RCC 7860 (cell line): ENCODE measurements at regions not wholly inside any gene's neighbourhood (a gene's known extent, or its start where the extent isn't known, plus 50 kb on each side); places are given as distances from the start of the nearest gene placed in this dataset.
"Not testable (repeated sequence)": the region's sequence is repeated elsewhere in the genome, so short reads cannot be mapped to it uniquely, and the experiment has no call there.

ENCODE experiments used
- DNase-seq: peaks from one replicate; pipeline ENCODE4 v3.0.0-alpha.2; 2015; ENCODE audit warnings: low spot score
- FAIRE-seq: peaks from 2 replicates; lab custom pipeline; 2012; peaks lifted over from hg19 to GRCh38; lab: Jason Lieb, UNC

- DNase-seq: peak; percentile 84
- FAIRE-seq: peak; percentile 86
Measured at GRCh38 chr6:12538881-12539357, 177.6 kb upstream of the PHACTR1 start.

- not testable (repeated sequence) for FAIRE-seq, DNase-seq
Measured at GRCh38 chr6:12542319-12543115, 174.1 kb upstream of the PHACTR1 start.

GRCh38 chr6:12543953-12544352 lies 172.6 kb upstream of the PHACTR1 start:
- DNase-seq (peak; percentile 85), FAIRE-seq (peak; percentile 92)

- FAIRE-seq (no peak), DNase-seq (no peak)
Measured at GRCh38 chr6:12544821-12545565, 171.6 kb upstream of the PHACTR1 start.

- DNase-seq (peak; percentile 80), FAIRE-seq (peak; percentile 90)
Measured at GRCh38 chr6:12545619-12546409, 170.8 kb upstream of the PHACTR1 start.

GRCh38 chr6:12546410-12547002 lies 170.1 kb upstream of the PHACTR1 start:
- no peak for FAIRE-seq
- no peak for DNase-seq

GRCh38 chr6:12548526-12548925 lies 168.0 kb upstream of the PHACTR1 start:
- no peak for FAIRE-seq
- peak; percentile 11 for DNase-seq

- not testable (repeated sequence) for FAIRE-seq, DNase-seq
Measured at GRCh38 chr6:12549445-12549844, 167.1 kb upstream of the PHACTR1 start.

GRCh38 chr6:12554820-12555219 lies 161.7 kb upstream of the PHACTR1 start:
- FAIRE-seq, DNase-seq: not testable (repeated sequence)

GRCh38 chr6:12555267-12555666 lies 161.3 kb upstream of the PHACTR1 start:
- DNase-seq (no peak), FAIRE-seq (no peak)

GRCh38 chr6:12555781-12556180 lies 160.8 kb upstream of the PHACTR1 start:
- DNase-seq (no peak), FAIRE-seq (no peak)

- no peak for FAIRE-seq
Measured at GRCh38 chr6:12557765-12558164, 158.8 kb upstream of the PHACTR1 start.

GRCh38 chr6:12560315-12560714 lies 156.3 kb upstream of the PHACTR1 start:
- DNase-seq (no peak), FAIRE-seq (no peak)

More at GRCh38 chr6:12557765-12558164, 158.8 kb upstream of the PHACTR1 start:
- no peak for DNase-seq

- DNase-seq: no peak
- FAIRE-seq: no peak
Measured at GRCh38 chr6:12566618-12567123, 149.9 kb upstream of the PHACTR1 start.

GRCh38 chr6:12567682-12568081 lies 148.9 kb upstream of the PHACTR1 start:
- no peak for FAIRE-seq
- no peak for DNase-seq

GRCh38 chr6:12569646-12570045 lies 146.9 kb upstream of the PHACTR1 start:
- FAIRE-seq (no peak), DNase-seq (no peak)

- peak; percentile 22 for DNase-seq
Measured at GRCh38 chr6:12570461-12571030, 146.0 kb upstream of the PHACTR1 start.

GRCh38 chr6:12572896-12573827 lies 143.4 kb upstream of the PHACTR1 start:
- peak; percentile 90 for DNase-seq
- peak; percentile 86 for FAIRE-seq

More at GRCh38 chr6:12570461-12571030, 146.0 kb upstream of the PHACTR1 start:
- peak; percentile 74 for FAIRE-seq

- FAIRE-seq (no peak), DNase-seq (no peak)
Measured at GRCh38 chr6:12575961-12576360, 140.6 kb upstream of the PHACTR1 start.
